HepG2 (cell line): ENCODE measurements at regions not wholly inside any gene's neighbourhood (a gene's known extent, or its start where the extent isn't known, plus 50 kb on each side); places are given as distances from the start of the nearest gene placed in this dataset.

ENCODE experiments used
- ATAC-seq: fragments of 200-7000 bp; cut with Tn5 transposase; 3 replicates; pipeline ENCODE4 v1.9.1; 2020; ENCODE audit warnings: mild to moderate bottlenecking, moderate library complexity
- BruUV-seq: library from RNA; stranded (reverse); fragments of 400-500 nt; replicated peaks from 2 replicates; lab custom pipeline; 2021; lab: Mats Ljungman, UMichigan
- CTCF ChIA-PET: fragments of 300-600 bp; formaldehyde crosslinking; extraction: SDS; loops from one replicate; lab custom pipeline; 2021; ENCODE audit warnings: low total read pairs, inconsistent platforms, low intra/inter-chr PET ratio; lab: Yijun Ruan, JAX
- POLR2A ChIA-PET: fragments of 350-600 bp; sonication (Branson Sonifier 250); formaldehyde crosslinking; loops from one replicate; lab custom pipeline; 2020; ENCODE audit warnings: antibody characterized with exemption, inconsistent platforms; lab: Yijun Ruan, JAX
- DNase-seq: peaks from one replicate; pipeline ENCODE4 v3.0.0-alpha.2; 2015; ENCODE audit warnings: low spot score
- FAIRE-seq: peaks from 3 replicates; lab custom pipeline; 2011; peaks lifted over from hg19 to GRCh38; lab: Jason Lieb, UNC
- H2AFZ ChIP-seq: one replicate; pipeline ENCODE4 v1.6.1; 2011; ENCODE audit warnings: low read length, inconsistent platforms
- H3K27ac ChIP-seq: fragments of 300-600 bp; 3 replicates; pipeline ENCODE4 v1.8.0; 2011; ENCODE audit warnings: mixed run types, mild to moderate bottlenecking, mixed read lengths, low read length, inconsistent platforms; ENCODE audit not compliant: insufficient read depth; ENCODE audit errors: extremely low read length
- H3K27me3 ChIP-seq, 2 experiments: fragments of 200-600 bp in 1 of 2; 2 replicates in 1 of 2; 3 replicates in 1 of 2; pipeline versions ENCODE4 v1.6.0 to v1.8.0; 2011; ENCODE audit warnings: low read length in 2 of 2, mild to moderate bottlenecking in 2 of 2, moderate library complexity in 2 of 2, inconsistent platforms in 1 of 2; ENCODE audit not compliant: insufficient read depth in 2 of 2, control insufficient read depth in 1 of 2
- H3K36me3 ChIP-seq, 2 experiments: fragments of 200-600 bp in 1 of 2; replicated peaks in 1 of 2; 2 replicates in 1 of 2; 3 replicates in 1 of 2; pipeline versions ENCODE4 v1.5.1 to v1.8.0; 2011; ENCODE audit warnings: low read length in 2 of 2, inconsistent platforms in 1 of 2; ENCODE audit not compliant: insufficient read depth in 2 of 2, control insufficient read depth in 1 of 2
- H3K4me1 ChIP-seq: 2 replicates; pipeline ENCODE4 v1.5.1; 2012; ENCODE audit warnings: low read length, inconsistent platforms; ENCODE audit not compliant: insufficient read depth
- H3K4me2 ChIP-seq: 2 replicates; pipeline ENCODE4 v1.6.0; 2011; ENCODE audit warnings: low read depth, low read length, inconsistent platforms
- H3K4me3 ChIP-seq, 3 experiments: fragments of 200-600 bp in 1 of 3; sonication (generic), shearing (Covaris generic) in 1 of 3; replicated peaks in 1 of 3; 2 replicates each; pipeline ENCODE4 v1.5.1; 2011 to 2016; ENCODE audit warnings: low read length in 3 of 3, inconsistent platforms in 2 of 3, low read depth in 2 of 3, mild to moderate bottlenecking in 2 of 3, control low read depth in 1 of 3, mixed read lengths in 1 of 3; ENCODE audit not compliant: insufficient read depth in 1 of 3
- H3K79me2 ChIP-seq: one replicate; pipeline ENCODE4 v1.6.1; 2011; ENCODE audit warnings: low read length, inconsistent platforms; ENCODE audit not compliant: insufficient read depth
- H3K9ac ChIP-seq: 2 replicates; pipeline ENCODE4 v1.6.0; 2011; ENCODE audit warnings: mild to moderate bottlenecking, low read depth, low read length, inconsistent platforms; ENCODE audit not compliant: insufficient read depth
- H3K9me3 ChIP-seq: 2 replicates; pipeline ENCODE4 v1.5.1; 2012; ENCODE audit warnings: mild to moderate bottlenecking, low read length
- H4K20me1 ChIP-seq: 2 replicates; pipeline ENCODE4 v1.6.0; 2011; ENCODE audit warnings: inconsistent platforms, mild to moderate bottlenecking, low read length, moderate library complexity; ENCODE audit not compliant: insufficient read depth
- AGO1 ChIP-seq: fragments of 200-400 bp; formaldehyde crosslinking; IDR thresholded peaks from 2 replicates; pipeline ENCODE4 v1.6.1; 2017; ENCODE audit warnings: mild to moderate bottlenecking, low read depth, low read length, moderate library complexity; ENCODE audit not compliant: poor library complexity, severe bottlenecking
- CHD2 ChIP-seq: IDR thresholded peaks from 2 replicates; pipeline ENCODE4 v1.6.1; 2011; ENCODE audit warnings: low read depth, low read length, improper control_type of control experiment
- DR1 ChIP-seq: sonication (generic); formaldehyde crosslinking; IDR thresholded peaks from 2 replicates; pipeline ENCODE4 v1.8.0; 2021; ENCODE audit warnings: mild to moderate bottlenecking, missing genetic modification reagents, inconsistent platforms
- HMG20A ChIP-seq: IDR thresholded peaks from 2 replicates; pipeline ENCODE4 v1.6.1; 2016; ENCODE audit warnings: borderline replicate concordance
- MAZ ChIP-seq, 2 experiments: sonication (generic) in 1 of 2; formaldehyde crosslinking in 1 of 2; IDR thresholded peaks; 2 replicates each; pipeline versions ENCODE4 v1.5.0 to v1.6.1; 2012 to 2020; ENCODE audit warnings: low read depth in 2 of 2, mild to moderate bottlenecking in 2 of 2, borderline replicate concordance in 1 of 2, improper control_type of control experiment in 1 of 2, low read length in 1 of 2, missing genetic modification reagents in 1 of 2, moderate library complexity in 1 of 2
- NR2C2 ChIP-seq: sonication (generic); formaldehyde crosslinking; IDR thresholded peaks from 2 replicates; pipeline ENCODE4 v1.4.0; 2020; ENCODE audit warnings: missing genetic modification reagents, mild to moderate bottlenecking, moderate library complexity, borderline replicate concordance
- SP140L ChIP-seq: sonication (generic); formaldehyde crosslinking; IDR thresholded peaks from 2 replicates; pipeline ENCODE4 v1.4.0; 2020; ENCODE audit warnings: missing genetic modification reagents, borderline replicate concordance
- TEAD2 ChIP-seq: sonication (generic); formaldehyde crosslinking; IDR thresholded peaks from 2 replicates; pipeline ENCODE4 v1.9.0; 2021; ENCODE audit warnings: missing genetic modification reagents
- ZNF432 ChIP-seq: sonication (generic); formaldehyde crosslinking; IDR thresholded peaks from 2 replicates; pipeline ENCODE4 v1.5.0; 2020; ENCODE audit warnings: missing genetic modification reagents, mild to moderate bottlenecking, borderline replicate concordance
- ZNF546 ChIP-seq: sonication (generic); formaldehyde crosslinking; conservative IDR thresholded peaks from 2 replicates; pipeline ENCODE4 v1.8.1; 2023; ENCODE audit warnings: mild to moderate bottlenecking, missing genetic modification reagents
- ZNF652 ChIP-seq: IDR thresholded peaks from 2 replicates; pipeline ENCODE4 v1.6.1; 2016; ENCODE audit warnings: low read depth, borderline replicate concordance
- ZNF703 ChIP-seq: sonication (generic); formaldehyde crosslinking; IDR thresholded peaks from 2 replicates; pipeline ENCODE4 v1.5.1; 2020; ENCODE audit warnings: missing genetic modification reagents, mild to moderate bottlenecking, moderate library complexity, borderline replicate concordance
- ZNF775 ChIP-seq: sonication (generic); formaldehyde crosslinking; IDR thresholded peaks from 2 replicates; pipeline ENCODE4 v1.4.0; 2020; ENCODE audit warnings: missing genetic modification reagents, mild to moderate bottlenecking, moderate library complexity, borderline replicate concordance
- ZNF790 ChIP-seq: sonication (generic); formaldehyde crosslinking; IDR thresholded peaks from 2 replicates; pipeline ENCODE4 v1.8.0; 2022; ENCODE audit warnings: missing genetic modification reagents, mild to moderate bottlenecking, borderline replicate concordance
- WGBS: methylation state at CpG from one replicate; pipeline ENCODE4 v1.1.6; 2017; ENCODE audit warnings: low lambda C conversion rate; 5-methylcytosine and 5-hydroxymethylcytosine counted together
- in situ Hi-C: cut with HindIII; loops from 2 replicates; pipeline ENCODE4 v1.10.0; 2017; ENCODE audit warnings: low pct_unique_long_range_greater_than_20kb; ENCODE audit not compliant: extremely low pct_ligation_motif_present
- intact Hi-C: fragments of 100-400 bp; cut with micrococcal nuclease; formaldehyde crosslinking; loops from one replicate; pipeline ENCODE4 v1.10.0; 2022; ENCODE audit not compliant: unreplicated experiment
- TF ChIP-seq, protein P1 (sequence below), 2 experiments: sonication (generic) in 1 of 2; formaldehyde crosslinking in 1 of 2; IDR thresholded peaks; 2 replicates each; pipeline versions ENCODE4 v1.4.0 to v1.6.1; 2016 to 2020; ENCODE audit warnings: borderline replicate concordance in 1 of 2, low read depth in 1 of 2, mild to moderate bottlenecking in 1 of 2, missing genetic modification reagents in 1 of 2
- TF ChIP-seq, protein P2 (sequence below): sonication (generic); formaldehyde crosslinking; IDR thresholded peaks from 2 replicates; pipeline ENCODE4 v1.4.0; 2020; ENCODE audit warnings: mild to moderate bottlenecking, missing genetic modification reagents

DNA sequence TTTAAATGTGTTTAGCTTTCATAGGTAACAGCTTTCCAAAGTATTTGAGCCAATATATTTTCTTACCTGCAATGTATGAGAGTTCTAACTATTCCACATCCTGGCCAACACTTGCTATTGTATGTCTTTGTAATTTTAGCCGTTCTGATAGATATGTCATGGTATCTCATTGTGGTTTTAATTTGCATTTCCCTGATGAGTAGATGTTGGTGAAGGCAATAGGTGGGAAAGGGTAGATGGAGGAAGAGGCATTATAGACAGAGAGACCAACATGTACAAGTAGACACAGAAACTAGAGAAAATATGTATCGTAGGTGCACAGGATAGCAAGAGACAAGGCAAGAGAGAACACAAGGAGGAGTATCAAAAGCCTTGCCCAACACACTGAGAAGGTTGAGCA lies 54.8 kb upstream of the CCDC71L start (continued):
- TF ChIP-seq, protein P1, sequence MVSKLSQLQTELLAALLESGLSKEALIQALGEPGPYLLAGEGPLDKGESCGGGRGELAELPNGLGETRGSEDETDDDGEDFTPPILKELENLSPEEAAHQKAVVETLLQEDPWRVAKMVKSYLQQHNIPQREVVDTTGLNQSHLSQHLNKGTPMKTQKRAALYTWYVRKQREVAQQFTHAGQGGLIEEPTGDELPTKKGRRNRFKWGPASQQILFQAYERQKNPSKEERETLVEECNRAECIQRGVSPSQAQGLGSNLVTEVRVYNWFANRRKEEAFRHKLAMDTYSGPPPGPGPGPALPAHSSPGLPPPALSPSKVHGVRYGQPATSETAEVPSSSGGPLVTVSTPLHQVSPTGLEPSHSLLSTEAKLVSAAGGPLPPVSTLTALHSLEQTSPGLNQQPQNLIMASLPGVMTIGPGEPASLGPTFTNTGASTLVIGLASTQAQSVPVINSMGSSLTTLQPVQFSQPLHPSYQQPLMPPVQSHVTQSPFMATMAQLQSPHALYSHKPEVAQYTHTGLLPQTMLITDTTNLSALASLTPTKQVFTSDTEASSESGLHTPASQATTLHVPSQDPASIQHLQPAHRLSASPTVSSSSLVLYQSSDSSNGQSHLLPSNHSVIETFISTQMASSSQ (IDR thresholded peaks at IDR 0.05; ENCODE audit: low read depth) = no peak
- TF ChIP-seq, protein P1 (CRISPR knock-in tag; IDR thresholded peaks at IDR 0.05; ENCODE audit: borderline replicate concordance) = no peak
- TF ChIP-seq SP140L (CRISPR knock-in tag) (no peak), ZNF790 (CRISPR knock-in tag) (no peak), ZNF703 (CRISPR knock-in tag) (no peak)

DNA sequence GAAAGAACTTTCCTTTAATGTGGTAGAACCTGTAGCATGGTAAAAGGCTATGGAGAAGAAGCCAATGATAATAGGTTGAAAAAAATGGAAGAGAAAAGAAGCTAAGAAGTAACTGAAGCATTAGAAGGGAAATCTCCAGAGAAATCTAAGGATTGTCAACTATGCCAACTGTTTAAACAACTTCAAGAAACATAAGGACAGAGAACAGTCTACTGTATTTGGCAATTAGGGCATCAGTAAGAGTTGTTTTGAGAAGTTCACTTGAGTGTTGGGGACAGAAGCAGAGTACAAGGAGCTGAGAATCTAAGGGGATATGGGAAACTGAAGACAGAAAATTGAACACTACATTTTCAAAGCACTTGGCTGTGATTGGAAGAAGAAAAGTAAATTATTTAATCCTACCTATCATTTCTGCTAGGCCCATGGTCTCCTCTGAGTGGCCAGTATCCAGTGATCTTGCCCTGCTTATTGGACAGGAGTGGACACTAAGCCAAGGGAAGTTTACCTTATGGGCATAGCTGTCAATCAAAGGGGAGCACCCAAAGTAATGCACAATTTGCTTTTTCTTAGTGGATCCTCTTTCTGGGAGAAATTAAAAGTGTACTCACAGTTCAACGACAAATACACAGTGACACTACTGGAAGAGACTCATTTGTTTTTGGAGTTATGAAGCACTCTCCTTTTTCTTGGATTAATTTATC lies 56.4 kb upstream of the CCDC71L start:
- H3K27ac ChIP-seq = no peak overlapping the region
- CTCF ChIA-PET = no interaction called here
- H3K36me3 ChIP-seq = no peaks in the 10 kb centered on the region
- DNase-seq (no peak), FAIRE-seq (no peak), ATAC-seq (no peak)
- POLR2A ChIA-PET = no interaction called here
- H3K4me1 ChIP-seq = no peaks in the 10 kb centered on the region
- no peak overlapping the region for H3K4me3 ChIP-seq
- no peaks in the 10 kb centered on the region; a peak in 1 of 5 replicates for H3K27me3 ChIP-seq
- no peak overlapping the region for H3K9ac ChIP-seq
- H2AFZ ChIP-seq = no peak overlapping the region
- no peak overlapping the region for H3K4me2 ChIP-seq
- H4K20me1 ChIP-seq = no peaks in the 10 kb centered on the region
- H3K79me2 ChIP-seq = no peaks in the 10 kb centered on the region
- BruUV-seq = no TSS peak
- in situ Hi-C loops (no loop called here), intact Hi-C loops (no loop called here)
- 0% methylated on average over 1 of the region's 1 CpG for WGBS
- no peaks in the 10 kb centered on the region for H3K9me3 ChIP-seq
- TF ChIP-seq AGO1 (no peak), ZNF652 (no peak), TEAD2 (CRISPR knock-in tag) (no peak), HMG20A (CRISPR knock-in tag) (no peak), DR1 (CRISPR knock-in tag) (no peak), ZNF546 (CRISPR knock-in tag) (no peak), ZNF432 (CRISPR knock-in tag) (no peak), ZNF775 (CRISPR knock-in tag) (no peak), NR2C2 (CRISPR knock-in tag) (no peak), CHD2 (no peak), MAZ (IDR thresholded peaks at IDR 0.05; ENCODE audit: borderline replicate concordance, low read depth, low read length) (no peak), MAZ (CRISPR knock-in tag; IDR thresholded peaks at IDR 0.05; ENCODE audit: low read depth) (no peak)
- TF ChIP-seq, protein P2, sequence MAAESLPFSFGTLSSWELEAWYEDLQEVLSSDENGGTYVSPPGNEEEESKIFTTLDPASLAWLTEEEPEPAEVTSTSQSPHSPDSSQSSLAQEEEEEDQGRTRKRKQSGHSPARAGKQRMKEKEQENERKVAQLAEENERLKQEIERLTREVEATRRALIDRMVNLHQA (CRISPR knock-in tag) = no peak
